ENCODE measurements at regions not wholly inside any gene's neighbourhood (a gene's known extent, or its start where the extent isn't known, plus 50 kb on each side); places are given as distances from the start of the nearest gene placed in this dataset.

DNA sequence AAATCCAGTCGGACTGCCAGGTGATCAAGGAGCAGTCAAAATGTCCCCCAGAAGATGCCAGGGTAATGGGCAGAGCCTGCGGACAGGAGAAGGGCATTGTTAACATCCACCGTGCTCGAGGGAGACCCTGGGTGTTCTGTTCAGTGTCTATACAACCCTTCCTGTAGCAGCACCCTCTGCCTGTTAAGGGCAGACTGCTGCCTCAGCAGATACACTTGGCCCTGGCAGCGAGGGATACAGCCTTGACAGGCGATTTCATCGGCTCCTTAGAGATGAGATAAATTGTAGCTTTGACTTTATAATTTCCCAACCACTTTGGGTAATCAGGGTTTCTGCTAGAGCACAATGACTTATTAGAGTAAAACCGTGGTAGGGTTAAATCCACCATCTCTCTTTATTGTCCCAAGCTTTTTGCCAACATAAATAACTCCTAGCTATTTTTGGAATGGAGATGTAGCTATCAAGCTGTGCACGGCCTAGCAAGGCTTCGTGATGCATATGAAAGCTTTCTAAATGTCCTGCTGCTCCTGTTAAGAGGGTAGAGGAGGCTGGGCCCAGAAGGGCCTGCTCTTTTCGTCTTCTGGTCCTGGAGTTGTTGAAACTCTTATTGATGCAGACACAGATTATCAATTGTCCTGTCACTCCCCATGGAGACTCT lies 195.9 kb downstream of the CPEB2 start:
- TF ChIP-seq CTCF (conservative IDR thresholded peaks at IDR 0.05; ENCODE audit: low read length) (no peak), EZH2phosphoT487 (IDR thresholded peaks at IDR 0.05; ENCODE audit: borderline replicate concordance) (no peak)
